ENCODE measurements at regions not wholly inside any gene's neighbourhood (a gene's known extent, or its start where the extent isn't known, plus 50 kb on each side); places are given as distances from the start of the nearest gene placed in this dataset.

DNA sequence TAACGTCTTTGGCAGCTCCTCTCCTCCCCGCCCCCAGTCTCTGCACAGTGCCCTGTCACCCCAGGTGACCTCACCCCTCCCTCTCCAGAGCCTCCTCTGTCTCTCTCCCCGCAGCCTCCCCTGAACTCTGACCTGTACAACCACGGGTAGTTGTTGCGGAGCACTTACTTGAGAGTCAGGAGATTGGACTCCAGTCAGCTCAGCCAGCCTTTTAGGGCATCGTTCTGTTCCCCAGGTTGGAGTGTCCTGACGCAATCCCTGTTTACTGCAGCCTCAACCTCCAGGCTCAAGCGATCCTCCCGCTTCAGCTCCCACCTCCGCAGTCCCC lies 177.7 kb downstream of the UACA start:
- TF ChIP-seq, protein P1, sequence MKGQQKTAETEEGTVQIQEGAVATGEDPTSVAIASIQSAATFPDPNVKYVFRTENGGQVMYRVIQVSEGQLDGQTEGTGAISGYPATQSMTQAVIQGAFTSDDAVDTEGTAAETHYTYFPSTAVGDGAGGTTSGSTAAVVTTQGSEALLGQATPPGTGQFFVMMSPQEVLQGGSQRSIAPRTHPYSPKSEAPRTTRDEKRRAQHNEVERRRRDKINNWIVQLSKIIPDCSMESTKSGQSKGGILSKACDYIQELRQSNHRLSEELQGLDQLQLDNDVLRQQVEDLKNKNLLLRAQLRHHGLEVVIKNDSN (IDR thresholded peaks at IDR 0.05) = no peak
- TF ChIP-seq, protein P2, sequence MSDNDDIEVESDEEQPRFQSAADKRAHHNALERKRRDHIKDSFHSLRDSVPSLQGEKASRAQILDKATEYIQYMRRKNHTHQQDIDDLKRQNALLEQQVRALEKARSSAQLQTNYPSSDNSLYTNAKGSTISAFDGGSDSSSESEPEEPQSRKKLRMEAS (IDR thresholded peaks at IDR 0.05) = no peak
- TF ChIP-seq TCF12 (IDR thresholded peaks at IDR 0.05; ENCODE audit: low read depth) = no peak

DNA sequence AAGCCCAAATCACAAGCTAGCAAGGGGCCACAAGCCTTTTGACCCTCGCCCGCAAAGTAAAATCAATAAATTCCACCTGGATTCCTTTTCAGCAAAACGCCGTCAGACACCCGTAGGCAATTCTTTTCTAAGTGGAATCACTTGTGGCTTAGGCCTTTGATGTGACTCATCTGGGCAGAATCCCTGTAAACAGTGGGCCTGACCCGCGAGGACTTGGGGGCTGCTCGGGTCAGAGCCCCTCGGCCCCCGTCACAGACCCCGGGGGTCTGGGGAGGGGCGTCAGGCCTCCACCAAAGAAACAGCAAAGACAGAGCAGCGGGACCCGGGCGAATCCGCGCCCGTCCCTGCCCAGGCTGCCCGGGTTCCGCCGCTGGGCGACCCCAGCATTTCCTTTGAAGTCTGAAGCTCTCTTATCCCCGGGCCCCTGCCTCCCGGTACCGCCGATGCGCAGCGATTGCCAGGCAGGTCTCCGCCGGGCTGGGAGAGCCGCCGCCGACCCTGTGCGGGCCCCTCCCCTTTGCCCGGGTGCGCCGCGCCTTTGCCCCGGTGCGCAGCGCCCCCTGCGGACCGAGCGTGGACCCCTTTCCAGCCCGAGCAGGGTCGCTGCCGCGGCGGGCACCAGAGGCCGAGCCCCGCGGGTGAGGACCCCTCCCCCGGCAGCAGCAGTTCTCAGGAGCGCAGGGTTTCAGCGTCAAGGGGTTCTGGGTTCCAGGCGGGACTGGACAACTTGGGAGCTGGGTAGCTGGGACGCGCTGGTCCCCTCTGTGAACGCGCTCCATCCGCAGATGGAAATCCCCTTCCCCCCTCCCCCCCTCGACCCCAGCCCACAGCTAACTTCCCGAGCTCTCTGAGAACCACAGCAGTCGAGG lies 178.3 kb downstream of the UACA start:
- TF ChIP-seq FOXM1 (IDR thresholded peaks at IDR 0.05; ENCODE audit: borderline replicate concordance, low read depth) (no peak), CEBPB (IDR thresholded peaks at IDR 0.05) (no peak), REST (IDR thresholded peaks at IDR 0.05; ENCODE audit: low read depth) (no peak), NFIC (IDR thresholded peaks at IDR 0.05) (no peak), EP300 (IDR thresholded peaks at IDR 0.05; ENCODE audit: borderline replicate concordance) (no peak), TAF1 (IDR thresholded peaks at IDR 0.05; ENCODE audit: low read depth) (no peak), ZBTB7A (IDR thresholded peaks at IDR 0.05; ENCODE audit: low read depth) (no peak), RAD21 (IDR thresholded peaks at IDR 0.05; ENCODE audit: low read depth) (no peak), EGR1 (IDR thresholded peaks at IDR 0.05) (no peak), CREB1 (IDR thresholded peaks at IDR 0.05; ENCODE audit: low read depth) (no peak), TEAD4 (IDR thresholded peaks at IDR 0.05) (no peak), YY1 (IDR thresholded peaks at IDR 0.05; ENCODE audit: low read depth) (no peak)
- TF ChIP-seq, protein P2 (IDR thresholded peaks at IDR 0.05) = no peak
- TF ChIP-seq, protein P1 (IDR thresholded peaks at IDR 0.05) = no peak

GRCh38 chr15:70584441-70584837 lies 178.9 kb downstream of the UACA start:
- TF ChIP-seq CEBPB (IDR thresholded peaks at IDR 0.05) (no peak), ZBTB7A (IDR thresholded peaks at IDR 0.05; ENCODE audit: low read depth) (no peak), EP300 (IDR thresholded peaks at IDR 0.05; ENCODE audit: borderline replicate concordance) (no peak), TCF12 (IDR thresholded peaks at IDR 0.05; ENCODE audit: low read depth) (no peak), FOXM1 (IDR thresholded peaks at IDR 0.05; ENCODE audit: borderline replicate concordance, low read depth) (no peak), CREB1 (IDR thresholded peaks at IDR 0.05; ENCODE audit: low read depth) (no peak), REST (IDR thresholded peaks at IDR 0.05; ENCODE audit: low read depth) (no peak), YY1 (IDR thresholded peaks at IDR 0.05; ENCODE audit: low read depth) (no peak), TAF1 (IDR thresholded peaks at IDR 0.05; ENCODE audit: low read depth) (no peak), TEAD4 (IDR thresholded peaks at IDR 0.05) (no peak), NFIC (IDR thresholded peaks at IDR 0.05) (no peak), EGR1 (IDR thresholded peaks at IDR 0.05) (no peak), RAD21 (IDR thresholded peaks at IDR 0.05; ENCODE audit: low read depth) (no peak)
- TF ChIP-seq, protein P2 (IDR thresholded peaks at IDR 0.05) = no peak
- TF ChIP-seq, protein P1 (IDR thresholded peaks at IDR 0.05) = no peak

GRCh38 chr15:70583006-70583405 lies 180.4 kb downstream of the UACA start:
- TF ChIP-seq, protein P2 (IDR thresholded peaks at IDR 0.05) = no peak
- no peak for TF ChIP-seq TCF12 (IDR thresholded peaks at IDR 0.05; ENCODE audit: low read depth)
- no peak for TF ChIP-seq CEBPB (IDR thresholded peaks at IDR 0.05)

- TF ChIP-seq, protein P1 (IDR thresholded peaks at IDR 0.05) = no peak
- TF ChIP-seq YY1 (IDR thresholded peaks at IDR 0.05; ENCODE audit: low read depth) = no peak
Measured at GRCh38 chr15:70582143-70582945, 181.0 kb downstream of the UACA start.

Data from Ishikawa (cell line).